Neural progenitor cell (in vitro differentiated cells): ENCODE measurements at regions not wholly inside any gene's neighbourhood (a gene's known extent, or its start where the extent isn't known, plus 50 kb on each side); places are given as distances from the start of the nearest gene placed in this dataset.
A peak's percentile ranks its signal among the peaks of the same experiment; 100 is the strongest.

Experiments
- DNase-seq: peaks from one replicate; pipeline ENCODE4 v3.0.0-alpha.2; 2016; ENCODE audit warnings: low spot score
- H2AFZ ChIP-seq: fragments of 200-600 bp; sonication (generic); replicated peaks from 2 replicates; pipeline ENCODE4 v1.6.1; 2016; ENCODE audit warnings: antibody characterized with exemption
- H3F3A ChIP-seq: fragments of 200-600 bp; sonication (generic); 2 replicates; pipeline ENCODE4 v1.6.1; 2016; ENCODE audit warnings: antibody characterized with exemption, low read depth
- H3K27ac ChIP-seq: fragments of 200-600 bp; sonication (generic); 2 replicates; pipeline ENCODE4 v1.5.1; 2016; ENCODE audit warnings: mild to moderate bottlenecking
- H3K27me3 ChIP-seq: fragments of 200-600 bp; sonication (generic); 2 replicates; pipeline ENCODE4 v1.6.1; 2016; ENCODE audit warnings: mild to moderate bottlenecking, moderate library complexity
- H3K36me3 ChIP-seq: fragments of 200-600 bp; sonication (generic); 2 replicates; pipeline ENCODE4 v1.5.1; 2016
- H3K4me1 ChIP-seq: fragments of 200-600 bp; sonication (generic); 2 replicates; pipeline ENCODE4 v1.6.1; 2016; ENCODE audit warnings: mixed run types
- H3K4me2 ChIP-seq: fragments of 200-600 bp; sonication (generic); 2 replicates; pipeline ENCODE4 v1.6.1; 2016
- H3K4me3 ChIP-seq: fragments of 200-600 bp; sonication (generic); 2 replicates; pipeline ENCODE4 v1.5.1; 2016
- H3K79me2 ChIP-seq: fragments of 200-600 bp; sonication (generic); 2 replicates; pipeline ENCODE4 v1.6.1; 2016; ENCODE audit warnings: low read depth
- H3K9ac ChIP-seq: fragments of 200-600 bp; sonication (generic); 2 replicates; pipeline ENCODE4 v1.6.1; 2016
- H3K9me3 ChIP-seq: fragments of 200-600 bp; sonication (generic); 2 replicates; pipeline ENCODE4 v1.5.1; 2016; ENCODE audit warnings: low read depth
- H4K20me1 ChIP-seq: fragments of 200-600 bp; sonication (generic); 2 replicates; pipeline ENCODE4 v1.6.1; 2016; ENCODE audit warnings: low read depth
- H3K27ac Mint-ChIP-seq: 3 replicates; pipeline ENCODE4 v1.8.0; 2021; ENCODE audit warnings: mixed read lengths
- H3K27me3 Mint-ChIP-seq: 2 replicates; pipeline ENCODE4 v1.8.0; 2022; ENCODE audit warnings: low read depth, mild to moderate bottlenecking, inconsistent platforms, moderate library complexity, mixed read lengths; ENCODE audit not compliant: insufficient read depth
- H3K36me3 Mint-ChIP-seq: 3 replicates; pipeline ENCODE4 v1.8.0; 2021; ENCODE audit warnings: mixed read lengths
- H3K4me1 Mint-ChIP-seq: 3 replicates; pipeline ENCODE4 v1.8.0; 2021; ENCODE audit warnings: mixed read lengths
- H3K4me3 Mint-ChIP-seq: 3 replicates; pipeline ENCODE4 v1.8.0; 2021; ENCODE audit warnings: mild to moderate bottlenecking, moderate library complexity, mixed read lengths
- H3K9me3 Mint-ChIP-seq: 3 replicates; pipeline ENCODE4 v1.8.0; 2020; ENCODE audit warnings: mixed read lengths
- EZH2 ChIP-seq: fragments of 200-600 bp; sonication (generic); IDR thresholded peaks from 2 replicates; pipeline ENCODE4 v1.6.1; 2017; ENCODE audit warnings: antibody characterized with exemption, mild to moderate bottlenecking, moderate library complexity
- EZH2phosphoT487 ChIP-seq: fragments of 200-600 bp; sonication (generic); IDR thresholded peaks from 2 replicates; pipeline ENCODE4 v1.6.1; 2017; ENCODE audit warnings: antibody characterized with exemption
- TF ChIP-seq, protein P1 (sequence below): fragments of 200-600 bp; sonication (generic); IDR thresholded peaks from 2 replicates; pipeline ENCODE4 v1.5.1; 2017; ENCODE audit warnings: antibody characterized with exemption, mild to moderate bottlenecking

- Histone ChIP-seq H3K4me1 (no peaks in the 10 kb centered on the region), H2AFZ (no peak overlapping the region), H3K9ac (no peak overlapping the region), H3K27ac (no peak overlapping the region), H3F3A (no peaks in the 10 kb centered on the region), H3K79me2 (no peaks in the 10 kb centered on the region), H3K27me3 (no peaks in the 10 kb centered on the region), H3K36me3 (no peaks in the 10 kb centered on the region), H3K9me3 (no peaks in the 10 kb centered on the region), H3K4me3 (no peak overlapping the region), H4K20me1 (no peaks in the 10 kb centered on the region), H3K4me2 (no peak overlapping the region)
- Mint-ChIP-seq H3K27me3 (no peaks in the 10 kb centered on the region), H3K9me3 (no peaks in the 10 kb centered on the region), H3K27ac (no peak overlapping the region), H3K4me1 (no peaks in the 10 kb centered on the region), H3K36me3 (no peaks in the 10 kb centered on the region), H3K4me3 (no peak overlapping the region)
- DNase-seq: no peak
- TF ChIP-seq EZH2phosphoT487 (no peak), EZH2 (no peak)
- TF ChIP-seq, protein P1, sequence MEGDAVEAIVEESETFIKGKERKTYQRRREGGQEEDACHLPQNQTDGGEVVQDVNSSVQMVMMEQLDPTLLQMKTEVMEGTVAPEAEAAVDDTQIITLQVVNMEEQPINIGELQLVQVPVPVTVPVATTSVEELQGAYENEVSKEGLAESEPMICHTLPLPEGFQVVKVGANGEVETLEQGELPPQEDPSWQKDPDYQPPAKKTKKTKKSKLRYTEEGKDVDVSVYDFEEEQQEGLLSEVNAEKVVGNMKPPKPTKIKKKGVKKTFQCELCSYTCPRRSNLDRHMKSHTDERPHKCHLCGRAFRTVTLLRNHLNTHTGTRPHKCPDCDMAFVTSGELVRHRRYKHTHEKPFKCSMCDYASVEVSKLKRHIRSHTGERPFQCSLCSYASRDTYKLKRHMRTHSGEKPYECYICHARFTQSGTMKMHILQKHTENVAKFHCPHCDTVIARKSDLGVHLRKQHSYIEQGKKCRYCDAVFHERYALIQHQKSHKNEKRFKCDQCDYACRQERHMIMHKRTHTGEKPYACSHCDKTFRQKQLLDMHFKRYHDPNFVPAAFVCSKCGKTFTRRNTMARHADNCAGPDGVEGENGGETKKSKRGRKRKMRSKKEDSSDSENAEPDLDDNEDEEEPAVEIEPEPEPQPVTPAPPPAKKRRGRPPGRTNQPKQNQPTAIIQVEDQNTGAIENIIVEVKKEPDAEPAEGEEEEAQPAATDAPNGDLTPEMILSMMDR: no peak
Measured at GRCh38 chr4:176566769-176567168, 226.0 kb downstream of the VEGFC start.

GRCh38 chr4:176568238-176568637 is 224.5 kb downstream of the VEGFC start:
- Mint-ChIP-seq H3K4me3 (no peak overlapping the region), H3K4me1 (no peaks in the 10 kb centered on the region), H3K27me3 (no peaks in the 10 kb centered on the region), H3K27ac (no peak overlapping the region), H3K36me3 (no peaks in the 10 kb centered on the region), H3K9me3 (no peaks in the 10 kb centered on the region)
- Histone ChIP-seq H3K9ac (no peak overlapping the region), H2AFZ (no peak overlapping the region), H3K4me1 (no peaks in the 10 kb centered on the region), H3F3A (no peaks in the 10 kb centered on the region), H3K9me3 (no peaks in the 10 kb centered on the region), H4K20me1 (no peaks in the 10 kb centered on the region), H3K36me3 (no peaks in the 10 kb centered on the region), H3K4me3 (no peak overlapping the region), H3K4me2 (no peak overlapping the region), H3K79me2 (no peaks in the 10 kb centered on the region), H3K27me3 (no peaks in the 10 kb centered on the region), H3K27ac (no peak overlapping the region)
- TF ChIP-seq EZH2phosphoT487 (no peak), EZH2 (no peak)
- TF ChIP-seq, protein P1: no peak
- no peak for DNase-seq

DNA sequence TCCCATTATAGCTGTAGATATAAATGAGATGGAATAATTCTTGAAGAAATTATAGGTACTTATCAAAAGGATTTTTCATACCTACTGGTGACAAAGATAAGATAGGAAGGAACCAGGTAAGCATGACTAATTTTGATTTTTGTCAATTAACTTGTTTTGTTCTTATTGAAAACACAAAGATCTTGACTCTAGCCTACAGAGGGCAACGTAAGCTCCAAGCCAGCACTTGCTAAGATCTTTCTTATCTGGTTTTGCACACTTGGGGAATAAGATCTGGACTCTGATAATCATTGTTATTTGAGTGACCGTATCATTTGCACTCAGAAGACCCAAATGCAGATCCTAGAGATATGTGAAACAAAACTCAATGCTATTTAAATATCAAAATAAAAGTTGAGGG is 223.4 kb downstream of the VEGFC start:
- Mint-ChIP-seq H3K4me3 (no peak overlapping the region), H3K27ac (no peak overlapping the region), H3K4me1 (no peaks in the 10 kb centered on the region), H3K9me3 (no peaks in the 10 kb centered on the region), H3K36me3 (no peaks in the 10 kb centered on the region), H3K27me3 (no peaks in the 10 kb centered on the region)
- Histone ChIP-seq H3K36me3 (no peaks in the 10 kb centered on the region), H2AFZ (no peak overlapping the region), H3K4me3 (no peak overlapping the region), H3K9me3 (no peaks in the 10 kb centered on the region), H4K20me1 (no peaks in the 10 kb centered on the region), H3K4me2 (no peak overlapping the region), H3K79me2 (no peaks in the 10 kb centered on the region), H3F3A (no peaks in the 10 kb centered on the region), H3K9ac (no peak overlapping the region), H3K27me3 (no peaks in the 10 kb centered on the region), H3K4me1 (no peaks in the 10 kb centered on the region), H3K27ac (no peak overlapping the region)
- no peak for DNase-seq
- TF ChIP-seq, protein P1: peak; percentile 16
- TF ChIP-seq EZH2phosphoT487: no peak

GRCh38 chr4:176571206-176571605 is 221.5 kb downstream of the VEGFC start:
- TF ChIP-seq EZH2 (no peak), EZH2phosphoT487 (no peak)
- TF ChIP-seq, protein P1: no peak
- H3K4me3 ChIP-seq: no peak overlapping the region
- Mint-ChIP-seq H3K4me3 (no peak overlapping the region), H3K27me3 (no peaks in the 10 kb centered on the region), H3K27ac (no peak overlapping the region), H3K4me1 (no peaks in the 10 kb centered on the region), H3K9me3 (no peaks in the 10 kb centered on the region), H3K36me3 (no peaks in the 10 kb centered on the region)
- no peak overlapping the region for H3K27ac ChIP-seq
- H2AFZ ChIP-seq: no peak overlapping the region
- H3K79me2 ChIP-seq: no peaks in the 10 kb centered on the region
- H4K20me1 ChIP-seq: no peaks in the 10 kb centered on the region
- H3K4me1 ChIP-seq: no peaks in the 10 kb centered on the region
- H3K9ac ChIP-seq: no peak overlapping the region
- H3F3A ChIP-seq: no peaks in the 10 kb centered on the region
- no peak for DNase-seq
- no peak overlapping the region for H3K4me2 ChIP-seq
- H3K27me3 ChIP-seq: no peaks in the 10 kb centered on the region
- H3K9me3 ChIP-seq: no peaks in the 10 kb centered on the region
- H3K36me3 ChIP-seq: no peaks in the 10 kb centered on the region
